Upper lobe of left lung (tissue), 6 donors: ENCODE measurements at regions not wholly inside any gene's neighbourhood (a gene's known extent, or its start where the extent isn't known, plus 50 kb on each side); places are given as distances from the start of the nearest gene placed in this dataset.

ENCODE experiments used
- ATAC-seq, 2 donors: fragments of 200-7000 bp; cut with Tn5 transposase; one replicate each; pipeline ENCODE4 v1.9.1; 2022; ENCODE audit warnings: mild to moderate bottlenecking in 2 of 2, moderate library complexity in 2 of 2; ENCODE audit not compliant: low FRiP score in 2 of 2
- DNase-seq, 2 donors: peaks; one replicate each; pipeline ENCODE4 v3.0.0-alpha.2; 2019 to 2020
- H3K27ac ChIP-seq, 4 donors: fragments of 200-600 bp; sonication (generic); one replicate each; pipeline ENCODE4 v1.5.1; 2016 to 2019
- H3K27me3 ChIP-seq, 4 donors: fragments of 200-600 bp; sonication (generic); one replicate each; pipeline ENCODE4 v1.5.1; 2017 to 2019
- H3K36me3 ChIP-seq, 4 donors: fragments of 200-600 bp; sonication (generic); one replicate each; pipeline ENCODE4 v1.5.1; 2016 to 2019
- H3K4me1 ChIP-seq, 4 donors: fragments of 200-600 bp; sonication (generic); one replicate each; pipeline ENCODE4 v1.5.1; 2018 to 2019
- H3K4me3 ChIP-seq, 4 donors: fragments of 200-600 bp; sonication (generic); one replicate each; pipeline ENCODE4 v1.5.1; 2017 to 2019; ENCODE audit warnings: mild to moderate bottlenecking in 2 of 4, moderate library complexity in 1 of 4
- H3K9me3 ChIP-seq, 4 donors: fragments of 200-600 bp; sonication (generic); one replicate each; pipeline ENCODE4 v1.5.1; 2018 to 2019
- EP300 ChIP-seq, 4 donors: sonication (generic); formaldehyde crosslinking; IDR thresholded peaks; one replicate each; pipeline ENCODE4 v1.5.1; 2017; ENCODE audit warnings: antibody characterized with exemption in 4 of 4, control low read depth in 2 of 4
- POLR2A ChIP-seq, 4 donors: fragments of 450-650 bp; IDR thresholded peaks; one replicate each; pipeline ENCODE4 v1.5.1; 2016 to 2017; ENCODE audit warnings: antibody characterized with exemption in 4 of 4, mild to moderate bottlenecking in 2 of 4
- POLR2AphosphoS5 ChIP-seq, 2 donors: sonication (generic); formaldehyde crosslinking; IDR thresholded peaks; one replicate each; pipeline ENCODE4 v1.5.1; 2017; ENCODE audit warnings: antibody characterized with exemption in 2 of 2
- WGBS, 2 donors: methylation state at CpG; one replicate each; pipeline ENCODE4 v1.1.5; 2017 to 2018; 5-methylcytosine and 5-hydroxymethylcytosine counted together
- TF ChIP-seq, protein P1 (sequence below), 6 experiments: fragments of 450-650 bp in 4 of 6; fragments of 200-600 bp in 2 of 6; sonication (generic) in 2 of 6; IDR thresholded peaks; one replicate each; pipeline ENCODE4 v1.5.1; 2016 to 2019; ENCODE audit warnings: antibody characterized with exemption in 6 of 6
- donor health status: DM: no; HTN: no; CAD: no; lungs with moderate emphysema.
- donor health status: DM: no; HTN: yes; CAD: no; lungs with severe emphysema.

DNA sequence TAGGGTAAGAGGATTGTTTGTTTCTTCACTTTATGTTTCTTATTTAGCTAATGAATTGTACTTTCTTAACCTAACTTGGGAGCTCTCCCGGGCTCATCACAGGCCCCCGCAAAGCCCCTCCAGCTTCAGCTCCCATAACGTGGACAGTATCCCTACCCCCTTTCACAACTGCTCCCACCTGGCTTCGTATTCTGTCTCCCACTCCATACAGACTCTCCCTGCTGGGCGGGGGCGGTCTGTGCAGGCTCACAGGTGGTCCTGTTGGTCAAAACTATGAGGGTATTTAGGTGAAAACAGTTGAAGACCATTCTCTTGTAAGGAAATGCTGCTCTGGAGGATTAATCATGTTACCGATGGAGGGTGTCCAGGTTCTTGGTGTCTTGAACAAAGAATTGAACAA lies 805.3 kb downstream of the SEMA5A start:
- TF ChIP-seq, protein P1, sequence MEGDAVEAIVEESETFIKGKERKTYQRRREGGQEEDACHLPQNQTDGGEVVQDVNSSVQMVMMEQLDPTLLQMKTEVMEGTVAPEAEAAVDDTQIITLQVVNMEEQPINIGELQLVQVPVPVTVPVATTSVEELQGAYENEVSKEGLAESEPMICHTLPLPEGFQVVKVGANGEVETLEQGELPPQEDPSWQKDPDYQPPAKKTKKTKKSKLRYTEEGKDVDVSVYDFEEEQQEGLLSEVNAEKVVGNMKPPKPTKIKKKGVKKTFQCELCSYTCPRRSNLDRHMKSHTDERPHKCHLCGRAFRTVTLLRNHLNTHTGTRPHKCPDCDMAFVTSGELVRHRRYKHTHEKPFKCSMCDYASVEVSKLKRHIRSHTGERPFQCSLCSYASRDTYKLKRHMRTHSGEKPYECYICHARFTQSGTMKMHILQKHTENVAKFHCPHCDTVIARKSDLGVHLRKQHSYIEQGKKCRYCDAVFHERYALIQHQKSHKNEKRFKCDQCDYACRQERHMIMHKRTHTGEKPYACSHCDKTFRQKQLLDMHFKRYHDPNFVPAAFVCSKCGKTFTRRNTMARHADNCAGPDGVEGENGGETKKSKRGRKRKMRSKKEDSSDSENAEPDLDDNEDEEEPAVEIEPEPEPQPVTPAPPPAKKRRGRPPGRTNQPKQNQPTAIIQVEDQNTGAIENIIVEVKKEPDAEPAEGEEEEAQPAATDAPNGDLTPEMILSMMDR (IDR thresholded peaks at IDR 0.05): no peak
- Histone ChIP-seq H3K9me3 (no peaks in the 10 kb centered on the region), H3K36me3 (no peaks in the 10 kb centered on the region), H3K27me3 (no peaks in the 10 kb centered on the region), H3K27ac (no peak overlapping the region), H3K4me1 (no peaks in the 10 kb centered on the region), H3K4me3 (no peak overlapping the region)
- DNase-seq (no peak), ATAC-seq (no peak)
- WGBS, 2 donors: 74 to 87% methylated on average over 7 of the region's 7 CpGs

DNA sequence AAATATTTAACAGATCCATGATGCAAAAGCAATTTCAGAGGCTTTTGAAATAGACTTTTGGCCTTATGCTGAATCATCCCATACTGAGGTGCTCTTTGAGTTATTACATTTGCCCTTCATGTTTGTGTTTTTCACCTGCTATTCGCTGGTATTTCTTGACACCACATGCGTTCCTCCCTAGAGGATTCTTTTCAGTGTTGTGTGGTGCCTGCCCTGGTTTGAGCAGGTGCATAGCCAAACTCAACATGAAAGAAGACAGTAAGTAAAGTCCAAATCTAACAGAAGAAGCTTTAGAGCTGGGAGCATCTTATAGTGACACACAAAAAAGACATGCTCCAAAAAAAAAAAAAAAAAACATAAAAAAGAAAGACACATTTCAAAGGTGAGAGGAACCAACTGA lies 796.3 kb downstream of the SEMA5A start:
- no peaks in the 10 kb centered on the region for H3K9me3 ChIP-seq
- ATAC-seq (no peak), DNase-seq (no peak)
- no peak overlapping the region for H3K4me3 ChIP-seq
- 86 to 95% methylated on average over 2 of the region's 2 CpGs for WGBS, 2 donors
- no peak overlapping the region for H3K27ac ChIP-seq
- no peaks in the 10 kb centered on the region for H3K4me1 ChIP-seq
- no peaks in the 10 kb centered on the region for H3K36me3 ChIP-seq
- H3K27me3 ChIP-seq: no peaks in the 10 kb centered on the region
- TF ChIP-seq POLR2AphosphoS5 (IDR thresholded peaks at IDR 0.05) (no peak), POLR2A (IDR thresholded peaks at IDR 0.05) (no peak), EP300 (IDR thresholded peaks at IDR 0.05) (no peak)
- TF ChIP-seq, protein P1 (IDR thresholded peaks at IDR 0.05): no peak

DNA sequence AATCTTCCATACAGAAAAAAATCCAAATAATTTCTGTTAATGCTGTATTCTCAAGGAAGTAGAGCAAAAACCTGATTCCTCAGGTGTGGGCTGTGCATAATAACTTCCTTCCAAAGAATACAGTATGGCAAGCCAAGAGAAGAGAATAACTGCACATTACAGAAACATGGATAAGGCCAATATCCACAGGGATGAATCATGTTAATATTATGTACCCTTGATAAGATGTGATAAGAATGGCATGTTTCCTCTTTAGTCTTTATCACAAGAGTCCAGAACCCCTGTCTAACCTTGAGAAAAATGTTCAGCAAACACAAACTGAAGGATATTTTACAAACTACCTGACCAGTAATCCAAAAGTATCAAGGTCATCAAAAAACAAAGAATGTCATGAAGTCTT lies 795.8 kb downstream of the SEMA5A start:
- no peak overlapping the region for H3K4me3 ChIP-seq
- ATAC-seq (no peak), DNase-seq (no peak)
- H3K27me3 ChIP-seq: no peaks in the 10 kb centered on the region
- H3K36me3 ChIP-seq: no peaks in the 10 kb centered on the region
- no peaks in the 10 kb centered on the region for H3K4me1 ChIP-seq
- TF ChIP-seq POLR2A (IDR thresholded peaks at IDR 0.05) (no peak), EP300 (IDR thresholded peaks at IDR 0.05) (no peak), POLR2AphosphoS5 (IDR thresholded peaks at IDR 0.05) (no peak)
- TF ChIP-seq, protein P1 (IDR thresholded peaks at IDR 0.05): no peak
- H3K27ac ChIP-seq: no peak overlapping the region
- H3K9me3 ChIP-seq: no peaks in the 10 kb centered on the region

DNA sequence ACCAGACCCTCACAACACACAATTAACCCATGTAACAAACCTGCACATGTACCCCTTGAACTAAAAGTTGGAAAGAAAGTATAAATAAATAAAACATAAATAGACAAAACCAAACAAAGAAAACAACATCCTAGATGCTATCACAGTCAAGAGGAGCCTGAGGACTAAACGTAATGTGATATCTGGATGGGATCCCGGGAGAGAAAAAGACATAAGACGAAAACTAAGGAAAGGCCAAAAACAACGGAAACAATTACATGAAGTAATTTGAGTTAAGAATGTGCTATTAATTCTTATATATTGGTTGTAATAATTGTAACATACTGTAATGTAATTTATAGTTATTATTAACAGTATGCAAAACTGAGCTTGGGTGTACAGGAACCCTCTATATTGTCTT lies 793.9 kb downstream of the SEMA5A start:
- DNase-seq: no peak
- WGBS, 2 donors: 64 to 83% methylated on average over 4 of the region's 4 CpGs
- no peaks in the 10 kb centered on the region for H3K4me1 ChIP-seq

DNA sequence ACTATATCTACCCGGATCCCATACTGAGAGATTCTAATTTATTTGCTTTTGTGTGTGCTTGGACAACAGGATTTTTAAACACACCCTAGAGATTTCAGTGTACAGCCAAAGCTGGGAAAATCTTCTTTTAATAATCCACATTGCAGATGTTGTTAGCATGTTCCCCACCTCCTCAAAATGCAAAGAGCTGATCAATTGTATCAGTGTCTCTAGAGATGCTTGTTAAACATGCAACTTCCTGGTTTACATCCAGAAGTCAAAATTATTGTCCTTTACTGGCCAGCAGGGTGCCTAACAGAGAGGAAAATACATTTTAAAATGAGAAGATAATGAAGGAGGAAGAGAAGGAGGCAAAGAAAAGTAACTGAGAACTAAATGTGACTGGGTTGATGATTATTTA lies 793.3 kb downstream of the SEMA5A start:
- no peak overlapping the region for H3K4me3 ChIP-seq
- H3K27ac ChIP-seq: no peak overlapping the region
- ATAC-seq (no peak), DNase-seq (no peak)
- H3K9me3 ChIP-seq: no peaks in the 10 kb centered on the region
- H3K36me3 ChIP-seq: no peaks in the 10 kb centered on the region
- WGBS, 2 donors: 74 to 83% methylated on average over 1 of the region's 1 CpG
- no peaks in the 10 kb centered on the region for H3K27me3 ChIP-seq
- TF ChIP-seq POLR2A (IDR thresholded peaks at IDR 0.05): no peak
- no peak for TF ChIP-seq POLR2AphosphoS5 (IDR thresholded peaks at IDR 0.05)
- TF ChIP-seq, protein P1 (IDR thresholded peaks at IDR 0.05): no peak
- TF ChIP-seq EP300 (IDR thresholded peaks at IDR 0.05): no peak
- H3K4me1 ChIP-seq: no peaks in the 10 kb centered on the region

More for the DNA sequence above, 793.9 kb downstream of the SEMA5A start:
- H3K27ac ChIP-seq: no peak overlapping the region
- no peak overlapping the region for H3K4me3 ChIP-seq
- H3K9me3 ChIP-seq: no peaks in the 10 kb centered on the region
- no peak for ATAC-seq
- TF ChIP-seq, protein P1 (IDR thresholded peaks at IDR 0.05): no peak
- TF ChIP-seq POLR2A (IDR thresholded peaks at IDR 0.05) (no peak), EP300 (IDR thresholded peaks at IDR 0.05) (no peak)
- no peaks in the 10 kb centered on the region for H3K36me3 ChIP-seq
- no peaks in the 10 kb centered on the region for H3K27me3 ChIP-seq
